Ureter (tissue), 1 donor: ENCODE measurements at regions not wholly inside any gene's neighbourhood (a gene's known extent, or its start where the extent isn't known, plus 50 kb on each side); places are given as distances from the start of the nearest gene placed in this dataset.

ENCODE experiments used
- DNase-seq: peaks from one replicate; pipeline ENCODE4 v3.0.0-alpha.2; 2020; ENCODE audit warnings: low spot score
- donor health status: DM: yes; HTN: yes; CAD: no.

- DNase-seq = no peak
Observed at GRCh38 chr16:73683804-73684203, 612.8 kb upstream of the PSMD7 start.

- no peak for DNase-seq
Observed at GRCh38 chr16:73672135-73672534, 624.2 kb upstream of the ZFHX3 start.

- no peak for DNase-seq
Observed at GRCh38 chr16:73670836-73671820, 623.2 kb upstream of the ZFHX3 start.

GRCh38 chr16:73669535-73670274 is 621.8 kb upstream of the ZFHX3 start:
- no peak for DNase-seq

GRCh38 chr16:73663720-73664119 is 615.8 kb upstream of the ZFHX3 start:
- no peak for DNase-seq

- DNase-seq = no peak
Observed at GRCh38 chr16:73636196-73636595, 588.3 kb upstream of the ZFHX3 start.

- DNase-seq = no peak
Observed at GRCh38 chr16:73629011-73629410, 581.1 kb upstream of the ZFHX3 start.

- no peak for DNase-seq
Observed at GRCh38 chr16:73617738-73618137, 569.8 kb upstream of the ZFHX3 start.

GRCh38 chr16:73616770-73617169 is 568.8 kb upstream of the ZFHX3 start:
- no peak for DNase-seq

- DNase-seq = no peak
Observed at GRCh38 chr16:73616166-73616753, 568.3 kb upstream of the ZFHX3 start.

GRCh38 chr16:73615071-73615940 is 567.4 kb upstream of the ZFHX3 start:
- no peak for DNase-seq

- DNase-seq = no peak
Observed at GRCh38 chr16:73614131-73614530, 566.2 kb upstream of the ZFHX3 start.

GRCh38 chr16:73610605-73611156 is 562.8 kb upstream of the ZFHX3 start:
- DNase-seq = no peak

- DNase-seq = no peak
Observed at GRCh38 chr16:73610160-73610559, 562.2 kb upstream of the ZFHX3 start.

- DNase-seq = no peak
Observed at GRCh38 chr16:73608911-73609310, 561.0 kb upstream of the ZFHX3 start.

- no peak for DNase-seq
Observed at GRCh38 chr16:73605309-73605708, 557.4 kb upstream of the ZFHX3 start.

GRCh38 chr16:73601911-73602310 is 554.0 kb upstream of the ZFHX3 start:
- no peak for DNase-seq

GRCh38 chr16:73599870-73600269 is 551.9 kb upstream of the ZFHX3 start:
- DNase-seq = no peak

GRCh38 chr16:73599351-73599750 is 551.4 kb upstream of the ZFHX3 start:
- no peak for DNase-seq

- no peak for DNase-seq
Observed at GRCh38 chr16:73584157-73584556, 536.2 kb upstream of the ZFHX3 start.

GRCh38 chr16:73572135-73572828 is 524.4 kb upstream of the ZFHX3 start:
- DNase-seq = peak; percentile 48
